ENCODE measurements at regions not wholly inside any gene's neighbourhood (a gene's known extent, or its start where the extent isn't known, plus 50 kb on each side); places are given as distances from the start of the nearest gene placed in this dataset.
"Not testable (repeated sequence)": the region's sequence is repeated elsewhere in the genome, so short reads cannot be mapped to it uniquely, and the experiment has no call there.

DNA sequence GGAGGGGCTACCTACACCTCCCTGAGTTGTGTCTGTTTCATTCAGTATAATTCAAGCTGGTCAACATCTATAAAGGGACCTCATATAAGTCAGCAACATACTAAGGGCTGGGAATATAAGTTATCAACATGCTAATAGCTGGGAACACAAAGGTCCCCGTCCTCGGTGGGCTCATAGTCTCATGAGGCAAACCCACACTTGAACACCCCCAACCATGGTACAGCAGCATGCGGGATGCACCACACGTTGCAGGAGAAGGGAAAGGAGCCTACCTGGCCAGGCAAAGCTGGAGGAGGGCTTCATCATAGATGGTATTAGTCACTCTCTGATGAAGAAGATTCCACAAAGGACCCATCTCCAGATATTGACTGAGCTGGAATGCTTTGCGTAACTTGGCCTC is 561.8 kb upstream of the B3GAT1 start:
- Mint-ChIP-seq H3K4me1 (peaks cover 12% of the 10 kb centered on the region), H3K9me3 (no peaks in the 10 kb centered on the region), H3K27me3 (ENCODE audit: low read depth) (peaks cover 13% of the 10 kb centered on the region), H3K27ac (no peak overlapping the region), H3K4me3 (no peak overlapping the region), H3K36me3 (ENCODE audit: low read depth) (no peaks in the 10 kb centered on the region)
- TF ChIP-seq, protein P1, sequence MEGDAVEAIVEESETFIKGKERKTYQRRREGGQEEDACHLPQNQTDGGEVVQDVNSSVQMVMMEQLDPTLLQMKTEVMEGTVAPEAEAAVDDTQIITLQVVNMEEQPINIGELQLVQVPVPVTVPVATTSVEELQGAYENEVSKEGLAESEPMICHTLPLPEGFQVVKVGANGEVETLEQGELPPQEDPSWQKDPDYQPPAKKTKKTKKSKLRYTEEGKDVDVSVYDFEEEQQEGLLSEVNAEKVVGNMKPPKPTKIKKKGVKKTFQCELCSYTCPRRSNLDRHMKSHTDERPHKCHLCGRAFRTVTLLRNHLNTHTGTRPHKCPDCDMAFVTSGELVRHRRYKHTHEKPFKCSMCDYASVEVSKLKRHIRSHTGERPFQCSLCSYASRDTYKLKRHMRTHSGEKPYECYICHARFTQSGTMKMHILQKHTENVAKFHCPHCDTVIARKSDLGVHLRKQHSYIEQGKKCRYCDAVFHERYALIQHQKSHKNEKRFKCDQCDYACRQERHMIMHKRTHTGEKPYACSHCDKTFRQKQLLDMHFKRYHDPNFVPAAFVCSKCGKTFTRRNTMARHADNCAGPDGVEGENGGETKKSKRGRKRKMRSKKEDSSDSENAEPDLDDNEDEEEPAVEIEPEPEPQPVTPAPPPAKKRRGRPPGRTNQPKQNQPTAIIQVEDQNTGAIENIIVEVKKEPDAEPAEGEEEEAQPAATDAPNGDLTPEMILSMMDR (IDR thresholded peaks at IDR 0.05; ENCODE audit: unreplicated experiment in 3 of 3) = no peak

DNA sequence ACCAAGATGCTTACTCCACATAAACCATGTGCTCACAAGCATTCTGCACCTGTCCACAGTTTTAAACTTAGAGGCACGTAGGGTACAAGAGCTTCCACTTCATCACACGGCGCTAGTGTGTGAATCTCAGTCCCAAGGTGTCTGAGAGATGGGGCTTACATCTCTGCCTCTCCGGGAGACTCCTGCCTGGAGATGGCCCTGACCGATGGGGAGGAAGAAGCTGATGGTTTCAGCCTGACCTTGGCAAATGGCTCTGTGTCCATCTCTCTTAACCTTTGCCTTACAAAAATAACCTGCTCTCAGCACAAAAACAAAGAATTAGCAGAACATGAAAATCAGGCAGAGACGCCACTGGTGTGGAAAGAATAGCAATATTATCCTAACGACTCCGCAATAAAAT is 559.3 kb upstream of the B3GAT1 start:
- Mint-ChIP-seq H3K36me3 (ENCODE audit: low read depth) (no peaks in the 10 kb centered on the region), H3K4me1 (peaks cover 12% of the 10 kb centered on the region), H3K27ac (no peak overlapping the region), H3K9me3 (no peaks in the 10 kb centered on the region), H3K4me3 (no peak overlapping the region), H3K27me3 (ENCODE audit: low read depth) (peaks cover 10% of the 10 kb centered on the region)
- TF ChIP-seq, protein P1 (IDR thresholded peaks at IDR 0.05; ENCODE audit: unreplicated experiment in 3 of 3) = no peak

DNA sequence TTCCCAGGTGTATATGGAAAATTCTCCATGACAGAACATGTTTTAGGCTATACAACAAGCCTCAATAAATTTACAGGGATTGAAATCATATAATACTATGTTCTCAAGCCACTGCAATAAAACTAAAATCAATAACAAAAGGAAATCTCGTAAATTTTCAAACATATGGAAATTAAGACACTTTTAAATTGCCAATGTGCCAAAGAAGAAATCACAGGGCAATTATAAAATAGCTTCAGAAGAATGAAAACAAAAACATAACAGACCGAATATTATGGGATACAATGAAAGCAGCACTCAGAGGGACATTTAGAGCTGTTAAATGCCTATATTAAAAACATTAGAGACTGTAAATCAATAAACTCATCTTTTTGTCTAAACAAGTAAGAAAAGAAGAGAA is 555.7 kb upstream of the B3GAT1 start:
- Mint-ChIP-seq H3K36me3 (ENCODE audit: low read depth) (no peaks in the 10 kb centered on the region), H3K9me3 (no peaks in the 10 kb centered on the region), H3K4me3 (no peak overlapping the region), H3K4me1 (peaks cover 9% of the 10 kb centered on the region), H3K27ac (no peak overlapping the region), H3K27me3 (ENCODE audit: low read depth) (no peaks in the 10 kb centered on the region)
- TF ChIP-seq, protein P1 (IDR thresholded peaks at IDR 0.05; ENCODE audit: unreplicated experiment in 3 of 3) = no peak

DNA sequence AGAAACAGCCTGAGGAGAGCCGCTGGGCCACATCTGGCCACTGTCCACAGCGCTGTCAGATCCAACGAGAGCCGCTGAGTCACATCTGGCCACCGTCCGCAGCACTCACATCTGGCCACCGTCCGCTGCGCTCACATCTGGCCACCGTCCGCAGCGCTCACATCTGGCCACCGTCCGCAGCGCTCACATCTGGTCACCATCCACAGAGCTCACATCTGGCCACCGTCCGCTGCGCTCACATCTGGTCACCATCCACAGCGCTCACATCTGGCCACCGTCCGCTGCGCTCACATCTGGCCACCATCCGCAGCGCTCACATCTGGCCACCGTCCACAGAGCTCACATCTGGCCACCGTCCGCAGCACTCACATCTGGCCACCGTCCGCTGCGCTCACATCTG is 549.3 kb upstream of the B3GAT1 start:
- not testable (repeated sequence) for H3K27ac Mint-ChIP-seq; H3K4me3 Mint-ChIP-seq; H3K4me1 Mint-ChIP-seq; H3K9me3 Mint-ChIP-seq; H3K36me3 Mint-ChIP-seq (ENCODE audit: low read depth); H3K27me3 Mint-ChIP-seq (ENCODE audit: low read depth)

DNA sequence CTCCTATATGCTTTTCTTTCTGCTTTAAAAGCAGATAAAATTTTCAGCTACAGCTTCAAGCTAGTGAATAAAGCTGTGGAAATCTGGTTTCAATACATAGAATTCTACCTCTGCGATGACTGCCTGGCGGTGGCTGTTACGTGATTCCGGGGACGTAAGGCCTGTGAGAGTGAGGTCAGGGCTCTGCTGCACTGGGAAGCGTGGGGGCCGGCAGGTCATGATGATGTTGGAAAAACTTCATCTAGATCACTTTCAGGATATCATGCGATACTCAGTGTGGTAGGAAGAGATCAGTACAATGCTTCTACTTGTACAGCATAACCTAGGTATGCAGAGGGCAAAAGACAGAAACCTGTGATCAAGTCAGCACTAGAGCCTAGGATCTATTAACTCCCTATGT is 546.8 kb upstream of the B3GAT1 start:
- H3K4me3 Mint-ChIP-seq = no peak overlapping the region
- H3K4me1 Mint-ChIP-seq = peaks cover 5% of the 10 kb centered on the region
- H3K36me3 Mint-ChIP-seq (ENCODE audit: low read depth) = no peaks in the 10 kb centered on the region
- peaks cover 2% of the 10 kb centered on the region for H3K9me3 Mint-ChIP-seq
- H3K27ac Mint-ChIP-seq = peak overlapping the region in 2 of 3 experiments; percentile 14
- TF ChIP-seq, protein P1 (IDR thresholded peaks at IDR 0.05; ENCODE audit: unreplicated experiment in 3 of 3) = no peak
- no peaks in the 10 kb centered on the region for H3K27me3 Mint-ChIP-seq (ENCODE audit: low read depth)

DNA sequence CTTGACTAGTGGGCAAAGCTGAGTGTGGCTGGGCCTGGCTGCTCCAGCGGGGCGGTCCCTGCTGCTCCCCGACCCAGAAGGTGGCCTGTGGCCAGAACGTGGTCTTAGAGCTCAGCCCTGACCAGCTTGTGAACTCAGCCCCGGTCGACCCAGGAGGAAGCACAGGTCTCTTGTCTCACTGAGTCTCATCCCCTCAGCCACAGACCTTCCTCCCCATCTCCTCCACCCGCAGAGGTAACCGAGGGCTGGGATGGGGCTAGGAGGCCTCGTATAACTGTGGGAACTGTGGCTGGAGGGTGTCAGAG is 546.2 kb upstream of the B3GAT1 start:
- TF ChIP-seq, protein P1 (IDR thresholded peaks at IDR 0.05; ENCODE audit: unreplicated experiment in 3 of 3) = no peak
- H3K4me3 Mint-ChIP-seq = no peak overlapping the region
- no peaks in the 10 kb centered on the region for H3K36me3 Mint-ChIP-seq (ENCODE audit: low read depth)
- no peak overlapping the region for H3K27ac Mint-ChIP-seq
- peaks cover 5% of the 10 kb centered on the region for H3K4me1 Mint-ChIP-seq
- no peaks in the 10 kb centered on the region for H3K27me3 Mint-ChIP-seq (ENCODE audit: low read depth)
- H3K9me3 Mint-ChIP-seq = peaks cover 2% of the 10 kb centered on the region

All from nephron (organoid).